OCI-LY1 (cell line): ENCODE measurements at regions not wholly inside any gene's neighbourhood (a gene's known extent, or its start where the extent isn't known, plus 50 kb on each side); places are given as distances from the start of the nearest gene placed in this dataset.

Experiments
- H2AFZ ChIP-seq: fragments of 200-600 bp; sonication (generic), shearing (Covaris generic); 2 replicates; pipeline ENCODE4 v1.6.0; 2014; ENCODE audit warnings: antibody characterized with exemption, mild to moderate bottlenecking, low read length
- H3F3A ChIP-seq: fragments of 200-600 bp; sonication (generic), shearing (Covaris generic); 2 replicates; pipeline ENCODE4 v1.6.0; 2014; ENCODE audit warnings: mild to moderate bottlenecking, antibody characterized with exemption, low read length, moderate library complexity; ENCODE audit not compliant: insufficient read depth
- H3K27ac ChIP-seq: fragments of 200-600 bp; sonication (generic); 2 replicates; pipeline ENCODE4 v1.5.1; 2014; ENCODE audit warnings: low read length, mixed run types, mild to moderate bottlenecking, low read depth; ENCODE audit not compliant: poor library complexity, severe bottlenecking
- H3K27me3 ChIP-seq: fragments of 200-600 bp; sonication (generic); 2 replicates; pipeline ENCODE4 v1.6.0; 2014; ENCODE audit warnings: antibody characterized with exemption, mild to moderate bottlenecking, low read length, moderate library complexity; ENCODE audit not compliant: insufficient read depth
- H3K36me3 ChIP-seq: fragments of 200-600 bp; sonication (generic); 2 replicates; pipeline ENCODE4 v1.6.1; 2014; ENCODE audit warnings: mild to moderate bottlenecking, antibody characterized with exemption, low read length, moderate library complexity, mixed read lengths; ENCODE audit not compliant: insufficient read depth
- H3K4me1 ChIP-seq: fragments of 200-600 bp; sonication (generic); 2 replicates; pipeline ENCODE4 v1.5.1; 2014; ENCODE audit warnings: mild to moderate bottlenecking, low read length, moderate library complexity; ENCODE audit not compliant: insufficient read depth, severe bottlenecking
- H3K4me2 ChIP-seq: fragments of 200-600 bp; sonication (generic), shearing (Covaris generic); 2 replicates; pipeline ENCODE4 v1.6.1; 2014; ENCODE audit warnings: low read length
- H3K4me3 ChIP-seq: fragments of 200-600 bp; sonication (generic); 2 replicates; pipeline ENCODE4 v1.5.1; 2014; ENCODE audit warnings: low read length, low read depth, mild to moderate bottlenecking, mixed read lengths; ENCODE audit not compliant: poor library complexity, severe bottlenecking
- H3K79me2 ChIP-seq: fragments of 200-600 bp; shearing (Covaris generic); 2 replicates; pipeline ENCODE4 v1.6.1; 2016; ENCODE audit warnings: mixed run types, low read length, mixed read lengths; ENCODE audit not compliant: insufficient read depth
- H3K9ac ChIP-seq: fragments of 200-600 bp; sonication (generic), shearing (Covaris generic); 2 replicates; pipeline ENCODE4 v1.6.1; 2014; ENCODE audit warnings: mild to moderate bottlenecking, low read length, mixed read lengths
- H3K9me2 ChIP-seq: fragments of 200-600 bp; sonication (generic), shearing (Covaris generic); 2 replicates; pipeline ENCODE4 v1.6.1; 2014; ENCODE audit warnings: low read depth, mild to moderate bottlenecking, low read length, mixed read lengths
- H3K9me3 ChIP-seq: fragments of 200-600 bp; shearing (Covaris generic); 2 replicates; pipeline ENCODE4 v1.6.1; 2014; ENCODE audit warnings: low read length, mixed read lengths
- H4K20me1 ChIP-seq: fragments of 200-600 bp; sonication (generic), shearing (Covaris generic); 2 replicates; pipeline ENCODE4 v1.6.0; 2016; ENCODE audit warnings: mild to moderate bottlenecking, low read length; ENCODE audit not compliant: insufficient read depth
- CTCF ChIP-seq: fragments of 200-600 bp; sonication (generic), shearing (Covaris generic); IDR thresholded peaks from 2 replicates; pipeline ENCODE4 v1.5.1; 2017; ENCODE audit warnings: mild to moderate bottlenecking, antibody characterized with exemption, low read length, moderate library complexity, mixed read lengths
- EZH2 ChIP-seq: fragments of 200-600 bp; sonication (generic), shearing (Covaris generic); IDR thresholded peaks from 2 replicates; pipeline ENCODE4 v1.8.0; 2017; ENCODE audit warnings: borderline replicate concordance, mixed run types, mild to moderate bottlenecking, antibody characterized with exemption, low read length, moderate library complexity, mixed read lengths

GRCh38 chr19:30745476-30745985 is 373.3 kb downstream of the ZNF536 start:
- Histone ChIP-seq H3K9me2 (no peaks in the 10 kb centered on the region), H3K36me3 (no peaks in the 10 kb centered on the region), H3K4me2 (no peak overlapping the region), H3K4me3 (no peak overlapping the region), H3K27me3 (no peaks in the 10 kb centered on the region), H2AFZ (no peak overlapping the region), H3K9me3 (no peaks in the 10 kb centered on the region), H4K20me1 (no peaks in the 10 kb centered on the region), H3K79me2 (no peaks in the 10 kb centered on the region), H3K27ac (no peak overlapping the region), H3K4me1 (no peaks in the 10 kb centered on the region), H3K9ac (no peak overlapping the region), H3F3A (no peaks in the 10 kb centered on the region)
- no peak for TF ChIP-seq EZH2
- no peak for TF ChIP-seq CTCF

- Histone ChIP-seq H3K79me2 (no peaks in the 10 kb centered on the region), H3K9me2 (no peaks in the 10 kb centered on the region), H3K27me3 (no peaks in the 10 kb centered on the region), H4K20me1 (no peaks in the 10 kb centered on the region), H3K4me1 (no peaks in the 10 kb centered on the region), H3K36me3 (no peaks in the 10 kb centered on the region), H3K4me3 (no peak overlapping the region), H3F3A (no peaks in the 10 kb centered on the region), H3K27ac (no peak overlapping the region), H3K9ac (no peak overlapping the region), H3K4me2 (no peak overlapping the region), H2AFZ (no peak overlapping the region), H3K9me3 (no peaks in the 10 kb centered on the region)
- no peak for TF ChIP-seq CTCF
- no peak for TF ChIP-seq EZH2
Measured at GRCh38 chr19:30744741-30745475, 372.7 kb downstream of the ZNF536 start.

GRCh38 chr19:30743702-30744101 is 371.5 kb downstream of the ZNF536 start:
- Histone ChIP-seq H3K9me2 (no peaks in the 10 kb centered on the region), H3K4me3 (no peak overlapping the region), H3K4me1 (no peaks in the 10 kb centered on the region), H3K79me2 (no peaks in the 10 kb centered on the region), H3K27me3 (no peaks in the 10 kb centered on the region), H3K36me3 (no peaks in the 10 kb centered on the region), H4K20me1 (no peaks in the 10 kb centered on the region), H2AFZ (no peak overlapping the region), H3K9ac (no peak overlapping the region), H3K27ac (no peak overlapping the region), H3K4me2 (no peak overlapping the region), H3F3A (no peaks in the 10 kb centered on the region), H3K9me3 (no peaks in the 10 kb centered on the region)
- TF ChIP-seq EZH2, result no peak
- TF ChIP-seq CTCF, result no peak
